ENCODE measurements at regions not wholly inside any gene's neighbourhood (a gene's known extent, or its start where the extent isn't known, plus 50 kb on each side); places are given as distances from the start of the nearest gene placed in this dataset.

DNA sequence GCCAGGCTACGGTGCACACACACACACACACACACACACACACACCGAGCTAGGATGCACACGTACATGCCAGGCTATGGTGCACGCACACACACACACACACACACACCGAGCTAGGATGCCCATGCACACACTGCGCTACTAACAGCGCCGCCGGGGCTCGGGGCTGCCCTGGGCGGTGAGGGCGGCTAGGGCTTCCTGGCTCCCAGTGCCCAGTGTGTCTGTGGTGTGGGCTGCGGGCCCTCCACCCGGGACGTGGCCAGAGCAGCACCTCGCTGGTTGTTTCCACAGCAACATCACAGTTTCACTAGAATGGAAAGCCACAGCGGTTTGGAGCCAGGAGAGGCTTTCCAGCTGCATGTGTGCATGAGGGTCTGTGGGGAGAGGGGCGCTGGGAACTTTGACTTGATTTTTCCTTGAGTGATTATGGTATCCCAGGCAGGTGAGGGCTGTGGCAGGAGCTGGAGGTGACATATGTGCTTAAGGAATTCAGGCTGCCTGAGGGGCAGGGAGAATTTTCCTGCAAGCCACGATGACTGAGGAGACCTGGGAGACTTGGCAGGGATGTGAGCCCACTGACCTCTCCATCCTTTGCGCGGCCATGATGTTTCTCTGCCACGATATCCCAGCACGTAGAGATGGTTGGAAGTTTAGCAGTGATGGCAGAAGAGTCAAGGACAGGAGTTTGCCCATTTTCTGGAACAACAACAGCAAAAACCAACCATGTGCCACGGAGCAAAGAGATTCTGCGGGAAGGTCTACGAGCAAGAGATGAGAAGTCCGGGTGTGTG, 195.9 kb downstream of the SNX19 start:
- H3K27ac Mint-ChIP-seq (ENCODE audit: low read depth, unreplicated experiment), result no peak overlapping the region
- H3K9me3 Mint-ChIP-seq (ENCODE audit: unreplicated experiment), result no peaks in the 10 kb centered on the region
- H3K36me3 Mint-ChIP-seq (ENCODE audit: insufficient read depth, unreplicated experiment), result no peaks in the 10 kb centered on the region
- POLR2A ChIA-PET, result no interaction called here
- peaks cover 9% of the 10 kb centered on the region for H3K4me1 Mint-ChIP-seq (ENCODE audit: insufficient read depth, unreplicated experiment)
- H3K4me3 Mint-ChIP-seq (ENCODE audit: unreplicated experiment), result no peak overlapping the region
- TF ChIP-seq, protein P1, sequence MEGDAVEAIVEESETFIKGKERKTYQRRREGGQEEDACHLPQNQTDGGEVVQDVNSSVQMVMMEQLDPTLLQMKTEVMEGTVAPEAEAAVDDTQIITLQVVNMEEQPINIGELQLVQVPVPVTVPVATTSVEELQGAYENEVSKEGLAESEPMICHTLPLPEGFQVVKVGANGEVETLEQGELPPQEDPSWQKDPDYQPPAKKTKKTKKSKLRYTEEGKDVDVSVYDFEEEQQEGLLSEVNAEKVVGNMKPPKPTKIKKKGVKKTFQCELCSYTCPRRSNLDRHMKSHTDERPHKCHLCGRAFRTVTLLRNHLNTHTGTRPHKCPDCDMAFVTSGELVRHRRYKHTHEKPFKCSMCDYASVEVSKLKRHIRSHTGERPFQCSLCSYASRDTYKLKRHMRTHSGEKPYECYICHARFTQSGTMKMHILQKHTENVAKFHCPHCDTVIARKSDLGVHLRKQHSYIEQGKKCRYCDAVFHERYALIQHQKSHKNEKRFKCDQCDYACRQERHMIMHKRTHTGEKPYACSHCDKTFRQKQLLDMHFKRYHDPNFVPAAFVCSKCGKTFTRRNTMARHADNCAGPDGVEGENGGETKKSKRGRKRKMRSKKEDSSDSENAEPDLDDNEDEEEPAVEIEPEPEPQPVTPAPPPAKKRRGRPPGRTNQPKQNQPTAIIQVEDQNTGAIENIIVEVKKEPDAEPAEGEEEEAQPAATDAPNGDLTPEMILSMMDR (IDR thresholded peaks at IDR 0.05; ENCODE audit: unreplicated experiment), result no peak
- DNase-seq (ENCODE audit: unreplicated experiment), result no peak
- CTCF ChIA-PET, result interaction anchor here (1.4 kb wide), 1 partner anchor 286 kb away, joined by 6 read pairs; no protein-coding TSS in a partner anchor
- intact Hi-C loops (cut with micrococcal nuclease), result no loop called here
- no TSS peak for BruUV-seq (replicated peaks)
- H3K27me3 Mint-ChIP-seq (ENCODE audit: insufficient read depth, unreplicated experiment), result no peaks in the 10 kb centered on the region

DNA sequence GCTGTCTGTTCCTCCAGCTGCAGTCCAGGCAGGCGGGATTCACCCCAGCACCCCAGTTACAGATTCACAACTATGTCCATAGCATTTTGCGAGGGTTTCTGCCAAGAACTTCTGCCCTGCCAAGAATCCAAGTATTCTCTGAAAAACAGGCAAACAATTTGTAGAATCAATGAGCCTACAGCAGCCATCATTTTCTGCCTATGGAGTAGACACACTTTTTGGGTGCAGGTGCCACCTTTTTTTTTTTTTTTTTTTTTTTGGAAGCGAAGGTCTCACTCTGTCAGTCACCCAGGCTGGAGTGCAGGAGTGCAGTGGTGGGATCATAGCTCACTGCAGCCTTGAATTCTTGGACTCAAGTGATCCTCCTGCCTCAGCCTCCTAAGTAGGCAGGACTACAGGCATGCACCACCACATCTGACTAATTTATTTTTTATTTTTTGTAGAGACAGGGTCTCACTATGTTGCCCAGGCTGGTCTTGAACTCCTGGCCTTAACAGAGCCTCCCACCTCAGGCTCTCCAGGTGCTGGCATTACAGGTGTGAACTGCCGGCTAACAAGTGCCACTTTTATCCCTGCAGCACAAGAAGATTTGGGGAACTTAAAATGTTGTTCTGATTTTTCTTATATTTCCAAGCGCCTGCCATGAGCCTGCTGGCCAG, 195.1 kb downstream of the SNX19 start:
- TF ChIP-seq, protein P1 (IDR thresholded peaks at IDR 0.05; ENCODE audit: unreplicated experiment), result no peak
- intact Hi-C loops (cut with micrococcal nuclease), result no loop called here
- DNase-seq (ENCODE audit: unreplicated experiment), result no peak
- Mint-ChIP-seq H3K27ac (ENCODE audit: low read depth, unreplicated experiment) (no peak overlapping the region), H3K9me3 (ENCODE audit: unreplicated experiment) (no peaks in the 10 kb centered on the region), H3K4me1 (ENCODE audit: insufficient read depth, unreplicated experiment) (peaks cover 15% of the 10 kb centered on the region), H3K27me3 (ENCODE audit: insufficient read depth, unreplicated experiment) (no peaks in the 10 kb centered on the region), H3K4me3 (ENCODE audit: unreplicated experiment) (no peak overlapping the region), H3K36me3 (ENCODE audit: insufficient read depth, unreplicated experiment) (no peaks in the 10 kb centered on the region)
- CTCF ChIA-PET, result interaction anchor here (1.4 kb wide), 1 partner anchor 287 kb away, joined by 6 read pairs; no protein-coding TSS in a partner anchor
- POLR2A ChIA-PET, result no interaction called here
- BruUV-seq (replicated peaks), result no TSS peak

DNA sequence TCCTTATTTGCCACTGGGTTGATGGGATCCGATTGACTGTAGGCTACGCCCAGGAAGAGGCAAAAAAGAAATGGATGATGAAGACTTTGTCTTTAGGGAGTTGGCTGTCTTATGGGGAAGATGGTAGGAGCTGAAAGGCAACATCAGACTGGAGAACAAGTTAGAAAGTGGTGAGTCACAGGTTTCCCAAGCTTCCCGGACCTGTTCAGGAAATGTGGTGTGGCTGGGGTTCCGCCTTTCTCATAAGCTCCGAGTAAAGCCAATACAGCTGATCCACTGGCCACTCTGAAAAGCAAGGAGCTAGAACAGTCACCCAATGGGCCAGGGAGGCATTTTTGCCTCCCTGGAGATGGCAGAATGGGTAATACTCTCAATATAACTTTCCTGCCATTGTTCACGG, 194.5 kb downstream of the SNX19 start:
- intact Hi-C loops (cut with micrococcal nuclease), result no loop called here
- H3K27ac Mint-ChIP-seq (ENCODE audit: low read depth, unreplicated experiment), result no peak overlapping the region
- ChIA-PET CTCF (interaction anchor here (1.4 kb wide), 1 partner anchor 287 kb away, joined by 6 read pairs; no protein-coding TSS in a partner anchor), POLR2A (no interaction called here)
- no peaks in the 10 kb centered on the region for H3K36me3 Mint-ChIP-seq (ENCODE audit: insufficient read depth, unreplicated experiment)
- TF ChIP-seq, protein P1 (IDR thresholded peaks at IDR 0.05; ENCODE audit: unreplicated experiment), result no peak
- H3K9me3 Mint-ChIP-seq (ENCODE audit: unreplicated experiment), result no peaks in the 10 kb centered on the region
- no peak overlapping the region for H3K4me3 Mint-ChIP-seq (ENCODE audit: unreplicated experiment)
- H3K27me3 Mint-ChIP-seq (ENCODE audit: insufficient read depth, unreplicated experiment), result no peaks in the 10 kb centered on the region
- DNase-seq (ENCODE audit: unreplicated experiment), result peak; percentile 79
- H3K4me1 Mint-ChIP-seq (ENCODE audit: insufficient read depth, unreplicated experiment), result peaks cover 15% of the 10 kb centered on the region
- BruUV-seq (replicated peaks), result no TSS peak

DNA sequence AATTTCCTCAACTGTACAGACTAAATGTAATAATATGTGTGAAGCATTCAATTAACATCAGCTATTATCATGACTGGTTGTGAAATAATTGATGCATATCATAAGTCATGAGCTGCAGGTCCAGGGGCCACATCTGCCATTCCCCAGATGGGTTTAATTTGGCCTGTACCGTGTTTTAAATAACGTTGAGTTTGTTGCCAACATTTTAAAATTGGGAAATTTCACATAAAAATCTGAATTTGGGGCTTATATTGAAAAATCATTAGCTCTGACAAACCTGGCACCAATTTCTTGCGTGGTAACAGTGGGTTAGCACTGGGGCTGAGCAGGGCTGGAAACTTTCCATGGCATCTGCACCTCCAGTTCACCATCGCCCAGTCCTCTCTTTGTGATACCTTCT, 193.9 kb downstream of the SNX19 start:
- no peaks in the 10 kb centered on the region for H3K36me3 Mint-ChIP-seq (ENCODE audit: insufficient read depth, unreplicated experiment)
- POLR2A ChIA-PET, result no interaction called here
- no peaks in the 10 kb centered on the region for H3K27me3 Mint-ChIP-seq (ENCODE audit: insufficient read depth, unreplicated experiment)
- CTCF ChIA-PET, result interaction anchor here (0.6 kb wide), 1 partner anchor 40 kb away, joined by 3 read pairs; no protein-coding TSS in a partner anchor
- no peaks in the 10 kb centered on the region for H3K9me3 Mint-ChIP-seq (ENCODE audit: unreplicated experiment)
- no peak for DNase-seq (ENCODE audit: unreplicated experiment)
- TF ChIP-seq, protein P1 (IDR thresholded peaks at IDR 0.05; ENCODE audit: unreplicated experiment), result no peak
- no peak overlapping the region for H3K27ac Mint-ChIP-seq (ENCODE audit: low read depth, unreplicated experiment)
- intact Hi-C loops (cut with micrococcal nuclease), result no loop called here
- H3K4me1 Mint-ChIP-seq (ENCODE audit: insufficient read depth, unreplicated experiment), result peaks cover 15% of the 10 kb centered on the region
- no peak overlapping the region for H3K4me3 Mint-ChIP-seq (ENCODE audit: unreplicated experiment)
- BruUV-seq (replicated peaks), result no TSS peak

Data from MCF 10A (cell line).